ENCODE measurements at regions not wholly inside any gene's neighbourhood (a gene's known extent, or its start where the extent isn't known, plus 50 kb on each side); places are given as distances from the start of the nearest gene placed in this dataset.

DNA sequence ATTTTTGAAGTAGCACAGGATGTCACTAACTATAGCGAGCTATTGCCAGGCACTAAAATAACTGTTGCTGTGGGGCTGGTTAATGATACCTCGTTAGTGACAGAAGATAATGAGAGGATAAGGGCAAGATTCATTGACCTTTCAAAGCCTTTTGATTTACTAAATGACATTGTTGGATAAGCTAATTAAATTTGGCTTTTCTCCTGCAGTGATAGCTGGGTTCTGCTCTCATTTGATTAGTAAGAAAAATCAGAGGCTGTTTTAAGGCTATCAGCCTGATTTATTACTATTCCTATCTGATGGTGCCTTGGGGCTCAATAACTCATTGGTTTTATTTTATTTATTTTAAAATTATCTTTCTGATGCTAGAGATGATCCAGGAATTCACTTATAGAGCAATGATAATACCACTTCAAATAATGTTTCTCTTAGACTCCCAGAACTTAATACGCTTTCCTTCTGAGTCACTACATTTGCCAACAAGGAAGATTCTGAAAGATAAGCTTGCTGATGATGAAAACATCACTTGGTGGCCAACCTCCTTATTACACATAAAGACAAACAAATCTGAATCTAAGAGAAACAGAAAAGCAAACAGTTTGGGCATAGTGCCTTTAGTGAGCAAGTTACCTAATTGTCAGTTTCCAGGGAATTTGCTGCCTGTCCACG is 501.3 kb upstream of the ARGLU1 start:
- no peak for DNase-seq

DNA sequence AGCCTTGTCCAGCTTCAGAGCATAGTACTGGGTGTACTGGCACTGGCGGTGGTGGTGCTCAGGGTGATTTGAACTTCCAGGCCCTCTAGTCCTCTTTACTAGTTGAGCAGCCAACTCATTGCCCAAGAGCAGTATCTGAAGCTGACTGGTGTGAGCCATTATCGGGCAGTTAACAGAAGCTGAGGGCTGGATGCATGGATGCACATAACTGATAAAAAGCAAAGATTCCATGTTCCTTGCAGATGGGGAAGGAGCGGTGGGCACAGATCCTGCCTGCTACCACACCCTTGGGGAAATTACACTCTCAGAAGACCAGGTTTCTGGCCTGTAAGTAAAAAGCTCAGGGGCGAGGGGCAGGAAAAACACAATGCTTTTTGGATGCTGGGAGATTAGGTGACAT is 499.4 kb upstream of the ARGLU1 start:
- DNase-seq: no peak

- DNase-seq: no peak
Measured at GRCh38 chr13:107066355-107066754, 498.4 kb upstream of the ARGLU1 start.

DNA sequence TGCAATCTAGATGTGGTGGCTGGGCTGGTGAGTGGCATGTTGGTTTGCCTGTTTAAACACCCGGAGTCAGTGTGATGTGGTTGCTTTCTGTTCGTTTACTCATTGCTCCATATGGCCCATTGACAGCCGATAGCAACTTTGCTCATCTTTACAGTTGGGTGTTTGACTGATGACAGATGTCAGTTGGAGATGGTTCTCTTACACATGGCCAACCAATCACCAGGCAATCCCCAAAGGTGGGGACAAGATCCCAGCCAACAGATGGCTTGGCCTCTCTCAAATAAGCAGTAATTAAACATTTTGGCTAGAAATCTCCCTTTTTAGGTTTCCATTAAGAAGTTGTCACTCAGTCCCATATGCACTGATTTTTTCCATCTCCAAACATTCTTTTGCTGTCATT is 497.1 kb upstream of the ARGLU1 start:
- DNase-seq: no peak

DNA sequence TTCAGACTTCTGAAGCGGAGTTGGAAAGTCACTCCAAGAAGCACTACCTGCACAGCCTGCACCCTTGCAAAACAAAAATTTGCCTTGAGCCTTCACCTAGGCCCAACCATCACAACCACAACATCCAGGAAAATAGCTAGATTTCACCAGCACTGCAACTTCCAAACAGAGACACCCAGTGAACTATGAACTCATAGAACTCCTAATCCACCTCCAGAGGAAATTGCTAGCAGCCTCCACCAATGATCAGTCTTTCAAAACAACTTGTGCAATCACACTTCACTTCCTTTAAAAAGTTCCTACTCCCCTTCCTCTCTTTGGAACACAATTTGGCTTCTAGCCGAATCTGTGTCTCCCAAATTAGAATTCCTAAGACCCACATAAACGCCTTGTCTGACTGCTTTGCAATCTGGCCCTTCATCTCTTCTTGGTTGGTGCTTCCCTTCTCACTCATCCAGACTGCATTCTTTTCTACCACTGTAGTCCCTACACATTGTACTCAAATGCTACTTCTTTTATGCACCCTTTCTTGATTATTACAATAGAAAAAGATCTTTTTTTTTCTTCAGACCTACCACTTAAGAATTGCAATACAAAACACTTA is 489.2 kb upstream of the ARGLU1 start:
- DNase-seq: no peak

- DNase-seq: no peak
Measured at GRCh38 chr13:107043021-107043956, 475.4 kb upstream of the ARGLU1 start.

DNA sequence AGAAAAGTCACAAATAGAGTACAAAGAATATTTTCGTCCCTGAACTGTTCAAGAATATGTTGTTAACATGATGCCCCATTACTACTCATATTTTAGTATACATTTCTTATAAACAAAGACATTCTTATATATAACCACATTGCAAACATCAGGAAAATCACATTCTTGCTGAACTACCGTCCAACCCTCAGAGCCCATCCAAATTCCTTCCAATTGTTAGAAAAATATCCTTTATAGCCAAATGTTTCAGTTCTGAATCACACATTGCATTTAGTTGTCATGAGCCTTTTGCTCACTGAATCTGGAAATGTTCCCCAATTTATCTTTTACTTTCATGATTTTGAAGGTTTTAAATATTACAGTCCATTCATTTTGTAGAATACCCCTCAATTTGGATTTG is 467.8 kb upstream of the ARGLU1 start:
- DNase-seq: no peak

- DNase-seq: no peak
Measured at GRCh38 chr13:107035186-107035585, 467.2 kb upstream of the ARGLU1 start.

DNA sequence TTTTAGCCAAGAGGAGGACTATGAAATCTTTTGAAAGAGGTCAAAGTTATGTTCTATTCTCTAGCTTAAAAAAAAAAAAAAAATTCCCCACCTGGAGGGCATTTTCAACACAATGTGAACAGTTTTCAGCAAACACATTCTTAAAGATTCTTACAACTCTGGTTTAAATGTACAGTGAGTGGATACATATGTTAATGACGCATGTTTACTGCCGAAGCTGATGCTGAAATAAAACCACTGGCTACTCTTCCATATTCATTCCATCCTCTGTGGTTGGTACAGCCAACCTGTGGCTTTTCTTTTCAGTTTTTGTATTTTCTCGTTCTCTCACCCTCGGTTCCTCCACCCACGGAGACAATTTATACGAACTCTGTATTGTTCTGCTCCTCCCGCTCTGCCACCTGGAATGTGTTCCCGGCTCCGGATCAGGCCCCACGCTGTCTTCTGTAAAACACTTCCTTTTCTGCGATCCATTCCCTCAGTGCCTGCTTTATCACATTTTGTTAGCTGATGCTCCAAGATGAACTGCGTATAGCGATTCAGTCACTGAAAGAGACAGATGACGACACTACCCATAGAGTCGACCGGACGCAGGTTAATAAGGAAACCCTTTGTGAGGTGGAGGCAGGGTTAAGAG is 466.4 kb upstream of the ARGLU1 start:
- no peak for DNase-seq

DNA sequence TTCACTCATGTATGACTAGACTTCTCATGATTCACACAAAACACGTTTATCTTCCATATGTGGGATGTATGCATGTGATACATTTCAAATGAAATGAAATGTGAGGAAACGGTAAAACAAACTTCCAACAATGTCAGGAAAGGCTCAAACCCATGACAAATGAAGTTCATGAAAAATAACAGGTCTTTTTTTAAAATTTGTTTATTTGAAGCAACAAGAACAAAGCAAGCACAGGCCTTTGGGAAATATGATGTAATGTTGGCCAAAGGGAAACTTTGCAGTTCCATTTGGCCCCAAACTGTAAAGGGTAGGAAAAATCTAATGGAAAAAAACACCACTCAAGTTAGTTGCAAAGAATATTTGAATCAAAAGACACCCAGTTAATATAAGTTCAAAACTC is 463.8 kb upstream of the ARGLU1 start:
- no peak for DNase-seq

DNA sequence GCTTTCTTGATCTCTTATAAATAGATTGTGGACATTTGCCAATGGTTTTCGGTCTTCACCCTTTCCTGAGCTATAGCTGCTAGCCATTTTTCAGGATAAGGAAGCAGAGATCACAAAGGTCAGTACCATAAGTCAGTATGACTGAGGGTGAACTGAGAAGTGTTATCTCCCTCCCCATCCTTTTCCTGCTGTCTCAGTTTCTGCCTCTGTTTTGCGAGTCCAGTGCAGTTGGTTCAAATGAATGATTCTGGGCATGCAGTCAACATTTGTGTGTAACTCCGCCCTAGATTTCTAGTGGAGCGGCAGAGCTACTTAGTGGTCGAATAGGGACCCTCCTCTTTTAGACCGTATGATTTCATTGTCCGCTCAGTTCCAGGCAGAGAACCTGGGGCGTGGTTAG is 460.8 kb upstream of the ARGLU1 start:
- no peak for DNase-seq

DNA sequence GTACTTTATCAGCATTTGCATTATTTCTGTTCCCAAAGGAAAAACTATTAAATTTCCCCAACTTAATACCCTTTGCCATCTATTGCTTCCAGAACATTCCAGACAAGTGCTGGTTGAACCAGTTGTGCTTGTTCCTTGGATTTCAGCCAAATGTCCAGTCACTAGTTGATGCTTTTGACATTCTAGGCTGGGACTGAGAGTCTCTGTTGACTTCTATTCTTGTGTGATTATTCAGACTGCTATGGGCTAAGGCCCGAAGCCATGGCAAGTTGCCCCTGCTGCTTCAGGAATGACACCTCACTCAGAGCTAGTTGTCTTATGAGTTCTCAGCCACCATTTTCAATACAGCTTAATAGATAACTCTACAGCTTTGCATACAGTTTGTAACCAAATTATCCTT is 458.1 kb upstream of the ARGLU1 start:
- DNase-seq: no peak

DNA sequence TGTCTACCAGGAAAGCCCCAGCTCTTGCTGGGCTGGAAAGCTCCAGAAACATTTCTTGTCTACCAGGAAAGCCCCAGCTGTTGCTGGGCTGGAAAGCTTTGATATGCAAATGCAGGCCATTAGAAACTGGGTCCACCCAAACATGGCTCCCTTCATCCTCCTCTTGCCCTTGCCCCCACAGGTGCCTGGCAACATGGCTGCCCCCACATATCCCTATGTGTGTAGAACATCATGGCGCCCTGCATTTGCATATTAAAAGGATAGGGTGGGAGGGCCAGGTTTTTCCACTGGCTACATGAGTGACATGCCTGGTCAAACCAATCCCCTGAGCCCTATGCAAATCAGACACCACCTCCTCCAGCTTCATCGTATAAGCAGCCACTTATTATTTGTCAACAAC is 455.4 kb upstream of the ARGLU1 start:
- DNase-seq: no peak

DNA sequence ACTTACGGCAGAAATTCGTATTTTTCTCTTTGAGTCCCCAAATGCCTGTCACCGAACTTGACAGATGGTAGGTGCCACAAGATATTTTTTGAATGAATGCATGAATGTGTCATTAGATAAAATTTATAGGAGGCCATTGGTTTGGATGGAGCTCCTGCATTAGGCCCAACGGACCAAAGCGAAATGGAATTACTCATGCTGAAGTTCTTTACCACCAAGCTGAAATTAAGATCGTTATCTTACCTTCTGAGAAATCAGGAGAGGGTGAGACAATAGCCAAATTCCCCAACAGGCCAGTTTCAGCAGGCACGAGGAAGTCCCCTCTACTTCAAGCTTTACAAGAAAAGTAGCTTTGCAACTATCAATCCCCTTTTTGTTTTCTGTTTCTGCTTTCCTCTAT is 452.5 kb upstream of the ARGLU1 start:
- no peak for DNase-seq

DNA sequence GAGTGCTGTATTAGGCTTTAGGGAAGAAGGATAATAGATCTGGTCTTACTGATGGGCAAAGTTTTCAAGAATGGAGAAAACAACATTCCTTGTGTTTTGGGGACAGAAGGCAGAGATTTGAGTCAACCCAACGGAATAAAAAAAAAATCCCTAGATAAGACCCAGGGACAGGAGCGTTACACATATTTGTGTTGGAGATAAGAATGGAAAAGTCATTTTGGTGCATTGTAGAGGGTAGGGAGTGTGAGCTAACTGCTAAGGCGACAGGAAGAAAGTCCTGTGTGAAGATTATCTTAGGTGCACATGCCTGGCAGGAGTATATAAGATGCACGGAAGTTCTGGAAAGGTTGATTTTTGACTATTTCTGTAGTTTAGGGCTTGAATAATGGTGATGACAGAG is 450.3 kb upstream of the ARGLU1 start:
- DNase-seq: no peak

DNA sequence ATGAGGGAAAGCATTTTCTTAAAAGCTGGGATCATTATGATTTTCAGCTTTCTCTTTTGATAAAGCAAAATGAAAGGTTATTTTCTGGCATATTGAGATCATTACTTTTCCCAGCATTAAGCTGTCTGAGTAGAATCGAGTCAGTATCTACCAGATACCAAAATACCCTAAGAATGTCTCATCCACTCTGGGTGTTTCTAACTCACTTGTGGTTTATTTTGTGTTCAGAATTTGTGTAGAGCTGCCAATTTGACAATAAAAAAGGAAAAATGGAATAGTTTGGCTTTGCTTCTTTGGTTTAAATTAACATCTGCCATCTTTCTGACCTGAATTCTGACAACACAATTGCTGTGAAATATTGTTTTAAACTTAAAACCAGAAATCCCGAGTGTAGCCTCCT is 438.7 kb upstream of the ARGLU1 start:
- no peak for DNase-seq

DNA sequence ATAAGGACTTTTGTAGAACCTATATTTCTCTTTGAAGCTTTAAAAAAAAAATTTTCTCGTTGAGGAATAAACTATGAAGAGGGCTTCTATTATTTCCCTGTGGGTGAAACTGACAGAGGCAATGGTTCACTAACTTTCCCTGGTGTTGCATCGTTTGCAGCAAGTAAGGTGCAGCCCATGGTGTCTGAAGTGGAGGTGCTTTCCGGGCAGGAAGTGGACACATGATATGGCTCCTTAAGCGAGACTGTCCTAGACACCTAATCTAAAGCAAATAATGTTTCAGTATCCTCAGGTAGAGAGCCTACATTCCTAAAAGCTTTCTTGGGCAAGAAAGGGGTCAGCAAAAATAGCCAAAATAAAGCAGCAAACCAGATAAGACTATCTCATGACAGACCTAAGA is 437.6 kb upstream of the ARGLU1 start:
- DNase-seq: no peak

GRCh38 chr13:107003911-107004310 is 436.0 kb upstream of the ARGLU1 start:
- no peak for DNase-seq

DNA sequence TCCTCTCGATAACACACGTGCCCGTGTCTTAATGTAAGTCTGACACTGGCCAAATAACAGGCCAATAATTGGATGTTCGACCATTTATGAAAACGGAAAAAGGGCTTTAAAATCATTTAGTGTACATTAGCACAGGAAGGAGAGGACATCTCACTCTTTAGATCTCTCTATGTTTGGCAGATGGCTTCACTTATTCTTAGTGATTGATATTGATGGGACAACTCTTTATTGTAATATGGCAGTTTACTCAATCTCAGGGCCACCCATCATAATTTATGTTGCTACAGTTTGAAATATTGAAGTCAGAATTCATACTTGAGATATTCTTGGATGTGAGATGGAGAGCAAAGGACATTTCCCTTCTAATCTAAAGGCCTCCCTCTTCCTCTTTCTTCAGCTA is 430.7 kb upstream of the ARGLU1 start:
- no peak for DNase-seq

DNA sequence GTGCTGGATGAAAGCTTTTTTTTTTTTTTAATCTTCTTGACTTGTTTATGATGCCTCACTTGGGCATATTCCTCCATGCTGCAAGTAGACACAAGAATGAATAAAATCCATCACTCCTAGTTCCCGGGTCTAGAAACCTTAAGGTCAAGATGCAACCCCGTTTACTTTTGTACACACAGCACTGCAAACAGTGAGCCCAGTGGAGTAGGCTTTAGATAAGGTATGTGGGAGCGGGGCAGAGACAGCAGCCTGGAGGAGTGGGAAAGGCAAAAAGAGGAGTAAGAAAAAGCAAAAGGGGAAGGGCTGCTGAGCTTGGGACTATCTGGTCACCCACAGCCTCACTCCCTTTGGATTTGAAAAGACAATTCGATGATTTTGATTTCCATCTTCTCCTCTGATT is 429.8 kb upstream of the ARGLU1 start:
- DNase-seq: no peak

- no peak for DNase-seq
Measured at GRCh38 chr13:106996867-106997618, 429.1 kb upstream of the ARGLU1 start.

DNA sequence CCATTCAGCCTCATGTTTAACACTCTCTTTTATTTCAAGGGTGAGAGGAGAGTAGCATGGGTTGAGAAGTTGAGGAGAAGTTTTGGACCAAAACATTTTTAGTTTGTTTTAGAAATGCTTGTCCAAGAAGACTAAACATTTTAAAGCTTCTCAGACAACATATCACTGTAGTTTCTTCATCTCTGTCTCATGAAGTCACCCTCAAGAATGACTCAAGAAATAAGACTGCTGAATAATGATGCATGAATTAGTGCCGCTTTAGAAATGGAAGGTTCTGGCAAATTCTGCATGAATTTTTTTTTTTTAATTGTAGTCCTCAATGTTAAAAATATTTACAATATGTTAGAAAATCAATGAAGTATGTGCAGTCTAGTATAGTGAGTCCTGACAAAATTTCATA is 422.7 kb upstream of the ARGLU1 start:
- no peak for DNase-seq

DNA sequence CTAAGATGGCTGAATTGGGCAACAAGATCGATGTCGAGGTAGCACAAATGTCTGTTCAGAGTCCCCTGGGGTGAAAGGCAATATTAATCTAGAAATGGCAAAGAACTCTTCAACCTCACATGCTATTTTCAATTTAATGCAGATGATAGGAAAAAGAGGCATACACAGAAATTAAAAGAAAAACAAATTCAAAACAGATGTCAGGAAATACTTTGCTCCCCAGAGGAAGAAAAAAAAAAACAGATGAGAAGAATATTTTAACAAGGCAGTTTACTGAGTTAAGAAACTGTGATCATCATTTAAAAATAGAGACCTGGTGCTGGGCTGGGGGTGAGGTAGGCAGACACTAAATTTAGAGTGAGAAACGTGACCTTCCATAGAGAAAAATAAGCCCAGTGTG is 421.9 kb upstream of the ARGLU1 start:
- DNase-seq: no peak
